ENCODE measurements at regions not wholly inside any gene's neighbourhood (a gene's known extent, or its start where the extent isn't known, plus 50 kb on each side); places are given as distances from the start of the nearest gene placed in this dataset.

GRCh38 chr5:101430551-101430950, 527.5 kb upstream of the ST8SIA4 start:
- Histone ChIP-seq H3K4me1 (peaks cover 7% of the 10 kb centered on the region; the same call in 1 of the 2 replicates), H3K36me3 (ENCODE audit: control insufficient read depth, insufficient read depth, low read length) (no peaks in the 10 kb centered on the region), H3K4me3 (ENCODE audit: low read depth, low read length) (no peak overlapping the region), H3K9me3 (no peaks in the 10 kb centered on the region; the same call in 1 of the 2 replicates), H3K27me3 (replicated peaks; ENCODE audit: control insufficient read depth, insufficient read depth, low read length) (no peaks in the 10 kb centered on the region)
- DNase-seq, result no peak
- H3K9me3 Mint-ChIP-seq (ENCODE audit: unreplicated experiment), result no peaks in the 10 kb centered on the region
- TF ChIP-seq CTCF (IDR thresholded peaks at IDR 0.05; ENCODE audit: insufficient read depth in 1 of 2, low read depth in 1 of 2, low read length in 1 of 2, severe bottlenecking in 1 of 2, unreplicated experiment in 1 of 2), result no peak
- no TSS peak for BruUV-seq (replicated peaks)
- no peak overlapping the region for H3K4me3 Mint-ChIP-seq (ENCODE audit: unreplicated experiment)
- intact Hi-C loops (cut with micrococcal nuclease; ENCODE audit: unreplicated experiment), result no loop called here
- CTCF ChIA-PET, result no interaction called here
- no peaks in the 10 kb centered on the region for H3K36me3 Mint-ChIP-seq (ENCODE audit: insufficient read depth, unreplicated experiment)
- POLR2A ChIA-PET, result no interaction called here
- no peak overlapping the region for H3K27ac Mint-ChIP-seq (ENCODE audit: unreplicated experiment)
- no peaks in the 10 kb centered on the region for H3K27me3 Mint-ChIP-seq (ENCODE audit: insufficient read depth, unreplicated experiment)
- H3K4me1 Mint-ChIP-seq (ENCODE audit: low read depth, unreplicated experiment), result no peaks in the 10 kb centered on the region

- H3K4me1 ChIP-seq, result peaks cover 4% of the 10 kb centered on the region; the same call in 1 of the 2 replicates
- no peak overlapping the region for H3K27ac Mint-ChIP-seq (ENCODE audit: unreplicated experiment)
- H3K4me3 ChIP-seq (ENCODE audit: low read depth, low read length), result no peak overlapping the region
- no peak for DNase-seq
- no peaks in the 10 kb centered on the region for H3K36me3 Mint-ChIP-seq (ENCODE audit: insufficient read depth, unreplicated experiment)
- intact Hi-C loops (cut with micrococcal nuclease; ENCODE audit: unreplicated experiment), result no loop called here
- H3K36me3 ChIP-seq (ENCODE audit: control insufficient read depth, insufficient read depth, low read length), result no peaks in the 10 kb centered on the region
- TF ChIP-seq CTCF (IDR thresholded peaks at IDR 0.05; ENCODE audit: insufficient read depth in 1 of 2, low read depth in 1 of 2, low read length in 1 of 2, severe bottlenecking in 1 of 2, unreplicated experiment in 1 of 2), result no peak
- no peaks in the 10 kb centered on the region for H3K4me1 Mint-ChIP-seq (ENCODE audit: low read depth, unreplicated experiment)
- ChIA-PET CTCF (no interaction called here), POLR2A (no interaction called here)
- H3K27me3 Mint-ChIP-seq (ENCODE audit: insufficient read depth, unreplicated experiment), result no peaks in the 10 kb centered on the region
- BruUV-seq (replicated peaks), result no TSS peak
- no peaks in the 10 kb centered on the region for H3K9me3 Mint-ChIP-seq (ENCODE audit: unreplicated experiment)
- H3K9me3 ChIP-seq, result no peaks in the 10 kb centered on the region; the same call in 1 of the 2 replicates
- H3K27me3 ChIP-seq (replicated peaks; ENCODE audit: control insufficient read depth, insufficient read depth, low read length), result no peaks in the 10 kb centered on the region
- no peak overlapping the region for H3K4me3 Mint-ChIP-seq (ENCODE audit: unreplicated experiment)
These were observed 526.2 kb upstream of the ST8SIA4 start for GRCh38 chr5:101429241-101429640.

- CTCF ChIA-PET, result no interaction called here
- Mint-ChIP-seq H3K4me1 (ENCODE audit: low read depth, unreplicated experiment) (no peaks in the 10 kb centered on the region), H3K36me3 (ENCODE audit: insufficient read depth, unreplicated experiment) (no peaks in the 10 kb centered on the region), H3K9me3 (ENCODE audit: unreplicated experiment) (no peaks in the 10 kb centered on the region), H3K27ac (ENCODE audit: unreplicated experiment) (no peak overlapping the region), H3K4me3 (ENCODE audit: unreplicated experiment) (no peak overlapping the region), H3K27me3 (ENCODE audit: insufficient read depth, unreplicated experiment) (no peaks in the 10 kb centered on the region)
- POLR2A ChIA-PET, result no interaction called here
- no peaks in the 10 kb centered on the region for H3K27me3 ChIP-seq (replicated peaks; ENCODE audit: control insufficient read depth, insufficient read depth, low read length)
- DNase-seq, result no peak
- intact Hi-C loops (cut with micrococcal nuclease; ENCODE audit: unreplicated experiment), result no loop called here
- no peaks in the 10 kb centered on the region for H3K4me1 ChIP-seq
- H3K9me3 ChIP-seq, result no peaks in the 10 kb centered on the region
- no peak overlapping the region for H3K4me3 ChIP-seq (ENCODE audit: low read depth, low read length)
- H3K36me3 ChIP-seq (ENCODE audit: control insufficient read depth, insufficient read depth, low read length), result no peaks in the 10 kb centered on the region
- no peak for TF ChIP-seq CTCF (IDR thresholded peaks at IDR 0.05; ENCODE audit: insufficient read depth in 1 of 2, low read depth in 1 of 2, low read length in 1 of 2, severe bottlenecking in 1 of 2, unreplicated experiment in 1 of 2)
- no TSS peak for BruUV-seq (replicated peaks)
These were observed 522.3 kb upstream of the ST8SIA4 start for GRCh38 chr5:101425339-101425859.
